ENCODE measurements at regions not wholly inside any gene's neighbourhood (a gene's known extent, or its start where the extent isn't known, plus 50 kb on each side); places are given as distances from the start of the nearest gene placed in this dataset.

GRCh38 chr3:146331967-146332366 is 81.1 kb upstream of the PLSCR4 start:
- Histone ChIP-seq H3K36me3 (no peaks in the 10 kb centered on the region), H3K27ac (no peak overlapping the region), H3K27me3 (no peaks in the 10 kb centered on the region), H3K9me3 (no peaks in the 10 kb centered on the region), H3K4me3 (no peak overlapping the region), H3K4me1 (peaks cover 0 to 1% (median 0%) of the 10 kb centered on the region in 4 donors)
- DNase-seq: no peak
- TF ChIP-seq POLR2AphosphoS5 (IDR thresholded peaks at IDR 0.05) (no peak), EP300 (IDR thresholded peaks at IDR 0.05) (no peak)
- intact Hi-C loops (cut with DNase I): no loop called here

- Histone ChIP-seq H3K9me3 (no peaks in the 10 kb centered on the region), H3K36me3 (no peaks in the 10 kb centered on the region), H3K27me3 (no peaks in the 10 kb centered on the region), H3K4me1 (peaks cover 0 to 4% (median 0%) of the 10 kb centered on the region in 4 donors), H3K27ac (no peak overlapping the region), H3K4me3 (no peak overlapping the region)
- TF ChIP-seq CTCF (IDR thresholded peaks at IDR 0.05) (peak; percentile 52 to 63 (median 58)), POLR2AphosphoS5 (IDR thresholded peaks at IDR 0.05) (no peak), POLR2A (IDR thresholded peaks at IDR 0.05) (no peak), EP300 (IDR thresholded peaks at IDR 0.05) (no peak)
- peak; percentile 70 for DNase-seq
- 28 to 36% methylated on average over 4 of the region's 4 CpGs for WGBS, 2 donors
- intact Hi-C loops (cut with DNase I): loop anchor here (1.0 to 5.0 kb wide), 3 partner anchors 109 to 265 kb away; no protein-coding TSS in a partner anchor
Observed at GRCh38 chr3:146326875-146327543, 76.1 kb upstream of the PLSCR4 start.

- no peaks in the 10 kb centered on the region for H3K9me3 ChIP-seq
- TF ChIP-seq EP300 (IDR thresholded peaks at IDR 0.05) (no peak), POLR2AphosphoS5 (IDR thresholded peaks at IDR 0.05) (no peak), POLR2A (IDR thresholded peaks at IDR 0.05) (no peak), CTCF (IDR thresholded peaks at IDR 0.05) (no peak)
- no peaks in the 10 kb centered on the region for H3K27me3 ChIP-seq
- no peaks in the 10 kb centered on the region for H3K36me3 ChIP-seq
- intact Hi-C loops (cut with DNase I): loop anchor here (5.0 kb wide), 1 partner anchor 263 kb away; no protein-coding TSS in a partner anchor
- peaks cover 0 to 4% (median 0%) of the 10 kb centered on the region in 4 donors for H3K4me1 ChIP-seq
- no peak overlapping the region for H3K27ac ChIP-seq
- no peak overlapping the region for H3K4me3 ChIP-seq
- no peak for DNase-seq
Observed at GRCh38 chr3:146325170-146325569, 74.3 kb upstream of the PLSCR4 start.

GRCh38 chr3:146322216-146322817 is 71.4 kb upstream of the PLSCR4 start:
- intact Hi-C loops (cut with DNase I): no loop called here
- Histone ChIP-seq H3K27ac (no peak overlapping the region), H3K4me3 (no peak overlapping the region), H3K36me3 (no peaks in the 10 kb centered on the region), H3K9me3 (no peaks in the 10 kb centered on the region), H3K4me1 (peaks cover 0 to 4% (median 0%) of the 10 kb centered on the region in 4 donors), H3K27me3 (no peaks in the 10 kb centered on the region)
- no peak for DNase-seq
- WGBS, 2 donors: 92 to 96% methylated on average over 2 of the region's 2 CpGs
- TF ChIP-seq POLR2A (IDR thresholded peaks at IDR 0.05): no peak
- no peak for TF ChIP-seq CTCF (IDR thresholded peaks at IDR 0.05)
- no peak for TF ChIP-seq POLR2AphosphoS5 (IDR thresholded peaks at IDR 0.05)
- TF ChIP-seq EP300 (IDR thresholded peaks at IDR 0.05): no peak

- TF ChIP-seq CTCF (IDR thresholded peaks at IDR 0.05) (no peak), EP300 (IDR thresholded peaks at IDR 0.05) (no peak), POLR2AphosphoS5 (IDR thresholded peaks at IDR 0.05) (no peak), POLR2A (IDR thresholded peaks at IDR 0.05) (no peak)
- Histone ChIP-seq H3K36me3 (no peaks in the 10 kb centered on the region), H3K4me3 (no peak overlapping the region), H3K9me3 (no peaks in the 10 kb centered on the region), H3K4me1 (no peaks in the 10 kb centered on the region), H3K27me3 (no peaks in the 10 kb centered on the region), H3K27ac (no peak overlapping the region)
- no peak for DNase-seq
- intact Hi-C loops (cut with DNase I): no loop called here
Observed at GRCh38 chr3:146314871-146315270, 64.0 kb upstream of the PLSCR4 start.

Measured in sigmoid colon (tissue), 6 donors.